ENCODE measurements at regions not wholly inside any gene's neighbourhood (a gene's known extent, or its start where the extent isn't known, plus 50 kb on each side); places are given as distances from the start of the nearest gene placed in this dataset.

- no peak for DNase-seq
Observed at GRCh38 chr1:234535763-234536515, 57.0 kb upstream of the TARBP1 start.

GRCh38 chr1:234535218-234535617 is 56.2 kb upstream of the TARBP1 start:
- DNase-seq, result no peak

- DNase-seq, result no peak
Observed at GRCh38 chr1:234533975-234534876, 55.2 kb upstream of the TARBP1 start.

DNA sequence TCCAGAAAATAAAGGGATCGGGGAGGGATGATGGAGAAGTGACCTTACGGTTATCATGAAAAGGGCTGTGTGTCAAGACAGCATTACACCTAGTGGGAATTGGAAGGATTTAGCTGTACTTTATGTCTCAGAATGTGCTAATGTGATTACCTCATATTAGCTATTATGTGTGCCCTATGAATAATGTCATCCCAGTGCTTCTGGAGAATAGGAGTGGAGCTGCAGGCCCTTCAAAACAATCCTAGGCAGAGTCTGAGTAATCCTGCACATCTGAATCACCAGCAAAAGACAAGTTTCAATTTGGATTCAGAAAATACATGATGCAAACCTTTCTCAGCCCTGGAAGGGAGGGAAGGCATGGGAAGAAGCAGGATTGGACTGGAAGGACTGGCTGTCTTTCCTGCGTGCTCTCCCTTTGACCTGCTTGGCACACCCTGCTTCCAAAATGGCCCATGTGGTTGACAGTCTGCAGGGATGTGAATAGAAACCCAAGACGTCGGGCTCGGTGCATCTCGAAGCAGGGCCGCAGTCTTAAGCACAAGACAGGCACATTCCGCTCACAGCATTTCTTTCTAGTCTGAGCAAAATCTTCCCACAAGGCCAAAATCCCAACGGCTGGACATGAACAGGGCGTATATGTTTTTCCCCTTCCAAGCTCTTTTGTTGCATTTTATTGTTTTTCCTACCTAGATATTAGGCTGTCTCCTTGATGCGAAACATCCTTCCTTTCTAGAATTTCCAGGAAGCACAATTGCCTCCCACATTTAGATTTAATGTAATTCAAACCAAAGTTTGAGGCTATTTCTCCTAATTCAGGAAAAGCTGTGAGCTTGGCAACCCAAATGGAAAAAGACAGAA is 54.3 kb upstream of the TARBP1 start:
- DNase-seq, result no peak

DNA sequence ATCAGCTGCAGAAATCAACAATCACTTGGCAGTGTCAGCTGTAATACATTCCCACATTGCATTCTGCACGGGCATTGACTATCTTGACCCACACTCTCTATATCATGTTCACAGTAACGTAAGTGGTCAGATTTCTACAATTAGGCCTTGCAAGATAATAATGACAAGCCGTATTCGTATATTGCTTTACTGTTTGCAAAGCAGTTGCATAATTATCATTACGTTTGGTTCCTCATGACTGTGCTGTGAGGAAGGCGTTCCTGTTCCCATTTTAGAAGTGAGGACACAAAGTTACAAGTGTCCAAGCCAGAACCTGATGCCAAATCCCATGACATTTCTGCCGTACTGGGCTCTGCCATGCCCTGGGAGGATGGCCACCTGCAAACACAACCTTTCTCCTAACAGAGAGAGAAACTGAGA is 53.5 kb upstream of the TARBP1 start:
- DNase-seq, result no peak

DNA sequence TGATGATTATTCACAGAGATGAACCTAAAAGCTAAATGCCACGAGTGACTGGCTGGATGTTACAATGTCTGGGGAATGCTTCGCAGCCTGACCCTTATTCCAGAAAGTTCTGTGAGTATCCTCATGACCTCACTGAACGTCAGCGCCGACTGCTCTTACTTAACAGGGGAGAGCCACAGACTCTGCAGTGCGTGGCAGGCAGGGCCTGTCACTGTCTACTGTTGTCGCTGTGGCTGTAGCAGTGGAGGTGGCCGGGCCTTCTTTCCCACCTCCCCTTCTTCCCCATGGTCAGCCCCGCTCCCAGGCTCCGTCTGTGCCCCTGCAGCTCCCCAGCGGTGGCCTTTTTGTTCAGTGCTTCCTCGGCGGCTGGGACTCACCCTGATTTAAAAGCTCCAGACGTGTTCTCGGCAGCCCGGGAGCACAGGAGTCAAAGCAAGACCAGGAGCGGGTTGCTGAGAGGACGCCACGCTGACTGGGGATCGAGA is 52.2 kb upstream of the TARBP1 start:
- DNase-seq, result no peak

- no peak for DNase-seq
Observed at GRCh38 chr1:234530672-234531071, 51.7 kb upstream of the TARBP1 start.

DNA sequence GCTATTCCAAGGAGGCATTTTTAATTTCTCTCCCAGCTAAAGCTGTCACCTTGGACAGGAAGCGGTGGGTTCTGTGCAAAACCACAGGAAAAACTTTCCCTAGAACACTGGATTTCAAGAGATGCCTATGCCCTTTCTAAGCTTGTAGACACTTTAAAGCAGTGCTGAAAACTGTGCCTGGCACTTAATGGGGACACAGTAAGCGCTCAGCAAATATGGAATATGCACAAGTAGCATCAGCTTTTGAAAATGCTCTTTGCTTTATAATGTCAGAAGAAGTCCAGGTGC is 50.9 kb upstream of the TARBP1 start:
- no peak for DNase-seq

DNA sequence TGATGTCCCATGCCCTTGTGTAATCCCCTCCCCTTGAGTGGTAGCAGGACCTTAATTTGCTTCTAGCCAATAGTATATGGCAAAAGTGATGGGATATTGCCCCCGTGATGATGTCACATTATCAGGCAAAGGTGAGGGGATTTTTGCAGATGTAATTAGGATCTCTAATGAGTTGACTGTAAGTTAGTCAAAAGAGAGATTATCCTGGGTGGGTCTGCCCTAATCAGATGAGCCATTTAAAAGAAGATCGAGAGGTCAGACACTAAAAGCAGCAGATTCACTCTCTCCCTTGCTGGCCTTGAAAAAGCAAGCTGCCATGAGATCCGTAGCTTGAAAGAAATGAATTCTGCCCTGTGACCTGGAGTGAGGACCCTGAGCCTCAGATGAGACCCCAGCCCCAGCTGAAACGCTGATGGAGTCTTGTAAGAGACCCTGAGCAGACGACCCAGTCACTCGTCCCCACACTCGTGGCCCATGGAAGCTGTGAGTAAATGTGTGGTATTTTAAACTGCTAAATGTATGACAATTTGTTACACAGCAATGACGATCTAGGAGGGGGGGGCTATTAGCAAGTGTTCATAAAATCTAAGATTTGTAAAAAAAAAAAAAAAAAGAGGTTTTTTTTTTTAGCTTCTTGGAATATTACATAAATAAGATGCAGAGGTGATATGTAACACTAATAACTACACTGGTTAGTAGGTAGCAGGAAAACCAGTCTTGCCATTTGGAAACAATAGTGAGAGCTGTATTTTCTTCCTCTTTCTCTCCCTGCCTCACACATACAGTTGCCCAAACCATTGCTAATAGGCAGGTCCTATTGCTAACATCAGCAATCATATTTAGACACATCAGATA is 50.3 kb upstream of the TARBP1 start:
- DNase-seq, result no peak

Measured in CD4-positive, alpha-beta T cell treated with Interleukin-21 for 1 hour (primary cell).